ENCODE measurements at regions not wholly inside any gene's neighbourhood (a gene's known extent, or its start where the extent isn't known, plus 50 kb on each side); places are given as distances from the start of the nearest gene placed in this dataset.
A peak's percentile ranks its signal among the peaks of the same experiment; 100 is the strongest.

GRCh38 chr13:50341526-50341925 is 326.3 kb downstream of the KCNRG start:
- DNase-seq (ENCODE audit: low read depth in 3 of 3, low spot score in 2 of 3): no peak

- DNase-seq (ENCODE audit: low read depth in 3 of 3, low spot score in 2 of 3): no peak
Observed at GRCh38 chr13:50344717-50345116, 329.5 kb downstream of the KCNRG start.

- DNase-seq (ENCODE audit: low read depth in 3 of 3, low spot score in 2 of 3): no peak
Observed at GRCh38 chr13:50345804-50346203, 330.6 kb downstream of the KCNRG start.

GRCh38 chr13:50348371-50348770 is 333.1 kb downstream of the KCNRG start:
- DNase-seq (ENCODE audit: low read depth in 3 of 3, low spot score in 2 of 3): no peak

GRCh38 chr13:50352720-50353480 is 337.7 kb downstream of the KCNRG start:
- no peak for DNase-seq (ENCODE audit: low read depth in 3 of 3, low spot score in 2 of 3)

GRCh38 chr13:50353651-50354415 is 338.6 kb downstream of the KCNRG start:
- DNase-seq (ENCODE audit: low read depth in 3 of 3, low spot score in 2 of 3): no peak

- DNase-seq (ENCODE audit: low read depth in 3 of 3, low spot score in 2 of 3): no peak
Observed at GRCh38 chr13:50355797-50356196, 340.6 kb downstream of the KCNRG start.

- DNase-seq (ENCODE audit: low read depth in 3 of 3, low spot score in 2 of 3): no peak
Observed at GRCh38 chr13:50357136-50357535, 341.9 kb downstream of the KCNRG start.

- DNase-seq (ENCODE audit: low read depth in 3 of 3, low spot score in 2 of 3): peak in 1 of 3 donors; percentile 65
Observed at GRCh38 chr13:50357586-50358118, 342.4 kb downstream of the KCNRG start.

GRCh38 chr13:50358231-50359040 is 343.2 kb downstream of the KCNRG start:
- no peak for DNase-seq (ENCODE audit: low read depth in 3 of 3, low spot score in 2 of 3)

GRCh38 chr13:50359041-50359367 is 343.8 kb downstream of the KCNRG start:
- DNase-seq (ENCODE audit: low read depth in 3 of 3, low spot score in 2 of 3): no peak

GRCh38 chr13:50359779-50360178 is 344.5 kb downstream of the KCNRG start:
- no peak for DNase-seq (ENCODE audit: low read depth in 3 of 3, low spot score in 2 of 3)

GRCh38 chr13:50360637-50361036 is 345.4 kb downstream of the KCNRG start:
- DNase-seq (ENCODE audit: low read depth in 3 of 3, low spot score in 2 of 3): no peak

GRCh38 chr13:50361282-50361681 is 346.0 kb downstream of the KCNRG start:
- no peak for DNase-seq (ENCODE audit: low read depth in 3 of 3, low spot score in 2 of 3)

- no peak for DNase-seq (ENCODE audit: low read depth in 3 of 3, low spot score in 2 of 3)
Observed at GRCh38 chr13:50365408-50366391, 350.5 kb downstream of the KCNRG start.

GRCh38 chr13:50366488-50367174 is 351.4 kb downstream of the KCNRG start:
- DNase-seq (ENCODE audit: low read depth in 3 of 3, low spot score in 2 of 3): no peak

GRCh38 chr13:50369646-50370045 is 354.4 kb downstream of the KCNRG start:
- no peak for DNase-seq (ENCODE audit: low read depth in 3 of 3, low spot score in 2 of 3)

GRCh38 chr13:50370303-50370950 is 355.2 kb downstream of the KCNRG start:
- DNase-seq (ENCODE audit: low read depth in 3 of 3, low spot score in 2 of 3): no peak

GRCh38 chr13:50374517-50374916 is 359.3 kb downstream of the KCNRG start:
- no peak for DNase-seq (ENCODE audit: low read depth in 3 of 3, low spot score in 2 of 3)
